SK-N-SH treated with all-trans-retinoic acid at 6 μM for 48 hours (cell line): ENCODE measurements at regions not wholly inside any gene's neighbourhood (a gene's known extent, or its start where the extent isn't known, plus 50 kb on each side); places are given as distances from the start of the nearest gene placed in this dataset.

Source experiments
- CREB5 ChIP-seq: fragments of 250-450 bp; sonication (Bioruptor Pico); IDR thresholded peaks from 2 replicates; pipeline ENCODE4 v1.5.1; 2020; ENCODE audit warnings: low read depth, mild to moderate bottlenecking, moderate library complexity
- ESRRG ChIP-seq: fragments of 250-450 bp; sonication (Bioruptor Pico); IDR thresholded peaks from 2 replicates; pipeline ENCODE4 v1.6.1; 2021; ENCODE audit warnings: mild to moderate bottlenecking
- ISL1 ChIP-seq: fragments of 250-450 bp; sonication (Bioruptor Pico); IDR thresholded peaks from 2 replicates; pipeline ENCODE4 v2.1.2; 2022; ENCODE audit warnings: mild to moderate bottlenecking, moderate library complexity
- PATZ1 ChIP-seq: fragments of 250-450 bp; sonication (Bioruptor Pico); IDR thresholded peaks from 2 replicates; pipeline ENCODE4 v1.8.0; 2020; ENCODE audit warnings: mild to moderate bottlenecking, moderate library complexity, borderline replicate concordance
- POU6F1 ChIP-seq: fragments of 250-450 bp; sonication (Bioruptor Pico); IDR thresholded peaks from 2 replicates; pipeline ENCODE4 v1.8.0; 2021; ENCODE audit warnings: low read depth, mild to moderate bottlenecking, moderate library complexity, borderline replicate concordance
- TCF4 ChIP-seq: fragments of 250-450 bp; sonication (Bioruptor Pico); IDR thresholded peaks from 2 replicates; pipeline ENCODE4 v1.8.0; 2021; ENCODE audit warnings: mild to moderate bottlenecking, moderate library complexity, borderline replicate concordance
- ZC3H10 ChIP-seq: fragments of 250-450 bp; sonication (Bioruptor Pico); IDR thresholded peaks from 2 replicates; pipeline ENCODE4 v1.5.1; 2021; ENCODE audit warnings: mild to moderate bottlenecking, moderate library complexity
- ZFP3 ChIP-seq: fragments of 250-450 bp; sonication (Bioruptor Pico); IDR thresholded peaks from 2 replicates; pipeline ENCODE4 v1.5.0; 2020; ENCODE audit warnings: mild to moderate bottlenecking, moderate library complexity
- ZNF70 ChIP-seq: fragments of 450-650 bp; formaldehyde crosslinking; IDR thresholded peaks from 2 replicates; pipeline ENCODE4 v1.5.0; 2020; ENCODE audit warnings: mild to moderate bottlenecking, moderate library complexity

GRCh38 chr16:85477801-85478363 is 135.2 kb upstream of the GSE1 start:
- TF ChIP-seq CREB5 (CRISPR knock-in tag) (no peak), PATZ1 (CRISPR knock-in tag) (no peak), ZC3H10 (CRISPR knock-in tag) (no peak), ZFP3 (CRISPR knock-in tag) (no peak), ESRRG (no peak), ISL1 (no peak), TCF4 (CRISPR knock-in tag) (no peak), POU6F1 (CRISPR knock-in tag) (no peak), ZNF70 (CRISPR knock-in tag) (no peak)
